ENCODE measurements at regions not wholly inside any gene's neighbourhood (a gene's known extent, or its start where the extent isn't known, plus 50 kb on each side); places are given as distances from the start of the nearest gene placed in this dataset.

GRCh38 chr5:110038297-110038997 is 348.7 kb downstream of the MAN2A1 start:
- no peak for DNase-seq

- DNase-seq: no peak
These were observed 350.5 kb downstream of the MAN2A1 start for GRCh38 chr5:110040178-110040577.

GRCh38 chr5:110043025-110043424 is 353.3 kb downstream of the MAN2A1 start:
- DNase-seq: no peak

GRCh38 chr5:110045158-110045557 is 355.4 kb downstream of the MAN2A1 start:
- no peak for DNase-seq

- no peak for DNase-seq
These were observed 358.8 kb downstream of the MAN2A1 start for GRCh38 chr5:110048491-110048890.

- no peak for DNase-seq
These were observed 360.1 kb downstream of the MAN2A1 start for GRCh38 chr5:110049816-110050215.

- DNase-seq: no peak
These were observed 361.1 kb downstream of the MAN2A1 start for GRCh38 chr5:110050640-110051345.

GRCh38 chr5:110053205-110053604 is 363.5 kb downstream of the MAN2A1 start:
- no peak for DNase-seq

- no peak for DNase-seq
These were observed 364.1 kb downstream of the MAN2A1 start for GRCh38 chr5:110053824-110054223.

- peak; percentile 40 for DNase-seq
These were observed 364.5 kb downstream of the MAN2A1 start for GRCh38 chr5:110054240-110054639.

GRCh38 chr5:110055302-110055701 is 365.6 kb downstream of the MAN2A1 start:
- DNase-seq: no peak

GRCh38 chr5:110056580-110057114 is 366.9 kb downstream of the MAN2A1 start:
- no peak for DNase-seq

- DNase-seq: peak; percentile 4
These were observed 368.4 kb downstream of the MAN2A1 start for GRCh38 chr5:110058175-110058574.

GRCh38 chr5:110062246-110062645 is 372.5 kb downstream of the MAN2A1 start:
- DNase-seq: no peak

GRCh38 chr5:110063640-110064602 is 374.2 kb downstream of the MAN2A1 start:
- no peak for DNase-seq

GRCh38 chr5:110064603-110065268 is 375.0 kb downstream of the MAN2A1 start:
- DNase-seq: no peak

GRCh38 chr5:110070836-110071235 is 381.1 kb downstream of the MAN2A1 start:
- no peak for DNase-seq

GRCh38 chr5:110072651-110073050 is 382.9 kb downstream of the MAN2A1 start:
- no peak for DNase-seq

- no peak for DNase-seq
These were observed 383.8 kb downstream of the MAN2A1 start for GRCh38 chr5:110073534-110073933.

- DNase-seq: no peak
These were observed 385.9 kb downstream of the MAN2A1 start for GRCh38 chr5:110075656-110076055.

GRCh38 chr5:110077147-110077546 is 387.4 kb downstream of the MAN2A1 start:
- DNase-seq: no peak

GRCh38 chr5:110082194-110082593 is 392.5 kb downstream of the MAN2A1 start:
- DNase-seq: no peak

GRCh38 chr5:110082863-110083262 is 393.1 kb downstream of the MAN2A1 start:
- DNase-seq: no peak
